ENCODE measurements at regions not wholly inside any gene's neighbourhood (a gene's known extent, or its start where the extent isn't known, plus 50 kb on each side); places are given as distances from the start of the nearest gene placed in this dataset.

- H3K9ac ChIP-seq (ENCODE audit: low read length), result peak overlapping the region; percentile 51
- H4K20me1 ChIP-seq (ENCODE audit: insufficient read depth, low read length), result no peaks in the 10 kb centered on the region
- 0 out of 2 replicates have a peak, but pooled peaks cover 4% of the 10 kb centered on the region for H3F3A ChIP-seq (ENCODE audit: insufficient read depth, low read length)
- H3K9me3 ChIP-seq (ENCODE audit: low read length), result no peaks in the 10 kb centered on the region
- no peaks in the 10 kb centered on the region for H3K27me3 ChIP-seq (ENCODE audit: insufficient read depth, low read length)
- H3K36me3 ChIP-seq (ENCODE audit: insufficient read depth, low read length), result no peaks in the 10 kb centered on the region
- H2AFZ ChIP-seq (ENCODE audit: low read length), result no peak overlapping the region
- peak overlapping the region; percentile 9 for H3K27ac ChIP-seq (ENCODE audit: low read depth, low read length, poor library complexity, severe bottlenecking)
- H3K9me2 ChIP-seq (ENCODE audit: low read depth, low read length), result no peaks in the 10 kb centered on the region
- H3K4me2 ChIP-seq (ENCODE audit: low read length), result peak overlapping the region; percentile 85
- peak overlapping the region; percentile 67 for H3K4me3 ChIP-seq (ENCODE audit: low read depth, low read length, poor library complexity, severe bottlenecking)
- H3K4me1 ChIP-seq (ENCODE audit: insufficient read depth, low read length, severe bottlenecking), result peaks cover 42% of the 10 kb centered on the region
- H3K79me2 ChIP-seq (ENCODE audit: insufficient read depth, low read length), result no peaks in the 10 kb centered on the region
- TF ChIP-seq, protein P1, sequence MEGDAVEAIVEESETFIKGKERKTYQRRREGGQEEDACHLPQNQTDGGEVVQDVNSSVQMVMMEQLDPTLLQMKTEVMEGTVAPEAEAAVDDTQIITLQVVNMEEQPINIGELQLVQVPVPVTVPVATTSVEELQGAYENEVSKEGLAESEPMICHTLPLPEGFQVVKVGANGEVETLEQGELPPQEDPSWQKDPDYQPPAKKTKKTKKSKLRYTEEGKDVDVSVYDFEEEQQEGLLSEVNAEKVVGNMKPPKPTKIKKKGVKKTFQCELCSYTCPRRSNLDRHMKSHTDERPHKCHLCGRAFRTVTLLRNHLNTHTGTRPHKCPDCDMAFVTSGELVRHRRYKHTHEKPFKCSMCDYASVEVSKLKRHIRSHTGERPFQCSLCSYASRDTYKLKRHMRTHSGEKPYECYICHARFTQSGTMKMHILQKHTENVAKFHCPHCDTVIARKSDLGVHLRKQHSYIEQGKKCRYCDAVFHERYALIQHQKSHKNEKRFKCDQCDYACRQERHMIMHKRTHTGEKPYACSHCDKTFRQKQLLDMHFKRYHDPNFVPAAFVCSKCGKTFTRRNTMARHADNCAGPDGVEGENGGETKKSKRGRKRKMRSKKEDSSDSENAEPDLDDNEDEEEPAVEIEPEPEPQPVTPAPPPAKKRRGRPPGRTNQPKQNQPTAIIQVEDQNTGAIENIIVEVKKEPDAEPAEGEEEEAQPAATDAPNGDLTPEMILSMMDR (IDR thresholded peaks at IDR 0.05; ENCODE audit: low read length), result no peak; the same call in 1 of the 2 replicates
- TF ChIP-seq EZH2 (IDR thresholded peaks at IDR 0.05; ENCODE audit: borderline replicate concordance, low read length), result no peak
Observed at GRCh38 chr5:88660947-88661805, 221.8 kb downstream of the MEF2C start.

DNA sequence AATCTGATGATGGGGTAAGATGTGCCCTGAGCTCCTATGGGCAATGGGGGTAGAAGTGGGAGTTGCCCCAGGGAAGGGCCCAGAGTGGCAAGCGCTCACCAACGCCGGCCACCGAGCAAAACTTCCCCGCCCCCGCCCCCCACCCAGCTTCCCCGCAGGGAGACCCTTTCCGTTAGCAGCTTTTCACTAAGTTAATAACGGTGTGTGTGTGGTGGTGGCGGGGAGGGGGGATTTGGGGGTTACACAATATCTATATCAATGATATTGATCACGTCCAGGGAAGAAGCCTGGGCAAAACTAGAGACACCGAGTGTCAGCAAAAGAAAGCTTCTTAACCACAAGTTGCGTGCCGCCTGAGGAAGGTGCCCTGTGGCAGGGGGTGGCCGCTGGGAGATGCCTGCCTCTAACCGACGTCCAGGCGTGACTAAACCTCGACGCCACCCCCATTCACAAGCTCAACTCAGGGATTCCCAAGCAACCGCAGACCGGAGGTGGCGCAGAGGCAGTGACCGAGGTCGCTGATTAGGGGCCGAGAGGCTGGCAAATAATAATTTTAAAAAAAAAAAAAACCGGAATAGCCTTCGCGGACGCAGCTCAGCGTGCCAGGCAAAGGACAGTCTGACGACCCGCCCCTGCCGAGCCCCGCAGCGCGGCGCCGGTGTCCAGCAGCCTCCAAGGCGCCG is 222.6 kb downstream of the MEF2C start:
- Histone ChIP-seq H3K4me2 (ENCODE audit: low read length) (peak overlapping the region; percentile 85), H3K9me2 (ENCODE audit: low read depth, low read length) (no peaks in the 10 kb centered on the region), H3K79me2 (ENCODE audit: insufficient read depth, low read length) (no peaks in the 10 kb centered on the region), H3K4me3 (ENCODE audit: low read depth, low read length, poor library complexity, severe bottlenecking) (peak overlapping the region; percentile 67), H3K9me3 (ENCODE audit: low read length) (no peaks in the 10 kb centered on the region), H3F3A (ENCODE audit: insufficient read depth, low read length) (0 out of 2 replicates have a peak, but pooled peaks cover 4% of the 10 kb centered on the region), H3K4me1 (ENCODE audit: insufficient read depth, low read length, severe bottlenecking) (peaks cover 35% of the 10 kb centered on the region), H3K36me3 (ENCODE audit: insufficient read depth, low read length) (no peaks in the 10 kb centered on the region), H2AFZ (ENCODE audit: low read length) (no peak overlapping the region), H3K27ac (ENCODE audit: low read depth, low read length, poor library complexity, severe bottlenecking) (no peak overlapping the region), H3K27me3 (ENCODE audit: insufficient read depth, low read length) (no peaks in the 10 kb centered on the region), H4K20me1 (ENCODE audit: insufficient read depth, low read length) (no peaks in the 10 kb centered on the region), H3K9ac (ENCODE audit: low read length) (peak overlapping the region; percentile 51)
- TF ChIP-seq, protein P1 (IDR thresholded peaks at IDR 0.05; ENCODE audit: low read length), result no peak; the same call in 1 of the 2 replicates
- TF ChIP-seq EZH2 (IDR thresholded peaks at IDR 0.05; ENCODE audit: borderline replicate concordance, low read length), result no peak

DNA sequence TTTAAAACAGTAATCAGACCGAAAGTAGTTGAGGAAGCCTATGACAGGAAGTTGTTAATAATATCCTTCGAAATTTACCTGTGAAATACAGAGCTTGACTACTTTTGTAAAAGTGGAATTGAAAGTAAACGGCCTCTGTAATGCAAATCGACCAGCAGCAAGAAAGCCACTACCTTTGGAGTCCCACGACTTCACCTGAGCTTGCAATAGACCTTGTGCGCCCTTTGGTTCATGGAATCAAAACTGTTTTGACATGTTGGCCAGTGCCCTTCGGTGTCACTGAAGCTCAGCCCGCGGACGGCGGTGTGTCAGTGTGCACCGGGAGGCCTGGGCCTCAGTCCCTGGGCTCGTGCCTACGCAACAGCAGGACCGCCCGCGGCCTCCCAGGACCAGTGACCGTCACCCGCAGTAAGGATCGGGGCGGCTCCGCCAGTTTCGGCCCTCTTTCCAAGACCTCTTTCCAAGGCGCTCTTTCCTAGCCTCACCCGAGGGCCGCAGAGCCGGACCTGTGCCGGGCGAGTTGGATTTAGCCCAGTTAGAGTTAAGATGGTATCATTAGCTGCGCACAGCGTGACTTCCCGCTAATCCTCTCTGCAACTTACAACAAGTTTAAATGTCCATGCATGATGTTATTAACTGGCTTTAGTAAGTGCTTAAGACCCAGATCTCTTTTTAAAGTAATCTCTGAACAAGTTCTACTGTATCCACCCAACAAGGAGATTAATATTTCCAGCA is 223.3 kb downstream of the MEF2C start:
- Histone ChIP-seq H4K20me1 (ENCODE audit: insufficient read depth, low read length) (no peaks in the 10 kb centered on the region), H3K4me1 (ENCODE audit: insufficient read depth, low read length, severe bottlenecking) (peaks cover 28% of the 10 kb centered on the region), H3K4me3 (ENCODE audit: low read depth, low read length, poor library complexity, severe bottlenecking) (peak overlapping the region; percentile 67), H2AFZ (ENCODE audit: low read length) (no peak overlapping the region), H3K79me2 (ENCODE audit: insufficient read depth, low read length) (no peaks in the 10 kb centered on the region), H3F3A (ENCODE audit: insufficient read depth, low read length) (0 out of 2 replicates have a peak, but pooled peaks cover 4% of the 10 kb centered on the region), H3K27ac (ENCODE audit: low read depth, low read length, poor library complexity, severe bottlenecking) (no peak overlapping the region), H3K9ac (ENCODE audit: low read length) (peak overlapping the region; percentile 51; the same call in 1 of the 2 replicates), H3K27me3 (ENCODE audit: insufficient read depth, low read length) (no peaks in the 10 kb centered on the region), H3K9me2 (ENCODE audit: low read depth, low read length) (no peaks in the 10 kb centered on the region), H3K4me2 (ENCODE audit: low read length) (peak overlapping the region; percentile 85), H3K36me3 (ENCODE audit: insufficient read depth, low read length) (no peaks in the 10 kb centered on the region), H3K9me3 (ENCODE audit: low read length) (no peaks in the 10 kb centered on the region)
- TF ChIP-seq EZH2 (IDR thresholded peaks at IDR 0.05; ENCODE audit: borderline replicate concordance, low read length), result no peak
- TF ChIP-seq, protein P1 (IDR thresholded peaks at IDR 0.05; ENCODE audit: low read length), result no peak

All from OCI-LY1 (cell line).